Pons (tissue), 1 donor: ENCODE measurements at regions not wholly inside any gene's neighbourhood (a gene's known extent, or its start where the extent isn't known, plus 50 kb on each side); places are given as distances from the start of the nearest gene placed in this dataset.
"Not testable (repeated sequence)": the region's sequence is repeated elsewhere in the genome, so short reads cannot be mapped to it uniquely, and the experiment has no call there.

Source experiments
- DNase-seq: peaks from one replicate; pipeline ENCODE4 v3.0.0-alpha.2; 2016; ENCODE audit warnings: low spot score

DNA sequence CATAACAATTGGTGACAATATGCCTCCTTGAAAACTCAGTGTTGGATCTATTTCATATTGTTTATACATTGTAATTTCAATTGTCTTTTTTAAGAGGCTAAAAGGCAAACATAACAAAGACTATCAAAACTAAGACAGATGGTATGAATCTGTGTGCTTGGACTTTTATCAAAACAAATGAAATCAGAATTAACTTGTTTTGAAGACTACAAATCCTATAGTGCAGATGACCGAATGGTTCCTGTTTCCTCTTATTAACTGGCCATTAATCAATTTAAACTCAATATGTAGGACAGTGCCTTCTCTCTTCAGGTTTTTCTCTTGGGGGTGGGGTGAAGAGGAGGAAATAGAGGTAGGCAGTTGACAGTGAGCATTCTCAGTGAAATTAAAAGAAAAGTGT is 366.9 kb upstream of the GRAMD2B start:
- DNase-seq, result no peak

DNA sequence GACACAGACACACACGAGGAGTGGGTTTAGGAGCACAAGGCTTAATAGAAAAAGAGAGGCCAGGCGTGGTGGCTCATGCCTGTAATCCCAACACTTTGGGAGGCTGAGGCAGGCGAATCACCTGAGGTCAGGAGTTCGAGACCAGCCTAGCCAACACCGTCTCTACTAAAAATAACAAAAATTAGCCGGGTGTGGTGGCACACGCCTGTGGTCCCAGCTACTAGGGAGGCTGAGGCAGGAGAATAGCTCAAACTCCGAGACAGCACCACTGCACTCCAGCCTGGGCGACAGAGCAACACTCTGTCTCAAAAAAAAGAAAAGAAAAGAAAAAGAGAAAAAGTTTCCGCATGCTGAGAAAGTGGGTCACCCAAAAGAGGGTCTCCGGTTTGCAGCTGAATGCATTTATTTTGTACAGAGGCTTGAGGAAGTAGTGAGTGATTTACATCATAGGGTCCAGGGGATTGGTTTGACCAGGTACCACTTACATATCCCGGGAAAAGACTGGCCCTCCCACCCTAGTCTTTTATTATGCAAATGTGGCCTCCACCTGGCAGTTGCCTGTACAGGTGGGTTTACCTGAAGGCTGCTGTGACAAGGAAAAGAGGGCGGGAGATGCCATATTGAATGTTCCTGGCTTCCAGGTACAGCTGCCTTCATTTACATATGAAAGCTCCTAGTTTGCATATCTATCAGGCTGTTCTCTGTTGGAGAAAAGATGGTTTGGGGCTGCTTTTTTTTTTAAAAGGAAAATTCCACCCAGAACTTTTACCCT is 366.2 kb upstream of the GRAMD2B start:
- DNase-seq, result no peak

DNA sequence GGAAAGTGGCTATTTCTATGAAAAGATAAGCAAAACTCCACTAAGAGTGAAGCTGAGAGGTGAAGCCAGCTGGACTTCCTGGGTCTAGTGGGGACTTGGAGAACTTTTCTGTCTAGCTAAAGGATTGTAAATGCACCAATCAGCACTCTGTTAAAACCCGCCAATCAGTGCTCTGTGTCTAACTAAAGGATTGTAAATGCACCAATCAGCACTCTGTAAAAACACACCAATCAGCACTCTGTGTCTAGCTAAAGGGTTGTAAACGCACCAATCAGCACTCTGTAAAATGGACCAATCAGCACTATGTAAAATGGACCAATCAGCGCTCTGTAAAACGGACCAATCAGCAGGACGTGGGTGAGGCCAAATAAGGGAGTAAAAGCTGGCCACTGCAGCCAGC is 364.8 kb upstream of the GRAMD2B start:
- not testable (repeated sequence) for DNase-seq

DNA sequence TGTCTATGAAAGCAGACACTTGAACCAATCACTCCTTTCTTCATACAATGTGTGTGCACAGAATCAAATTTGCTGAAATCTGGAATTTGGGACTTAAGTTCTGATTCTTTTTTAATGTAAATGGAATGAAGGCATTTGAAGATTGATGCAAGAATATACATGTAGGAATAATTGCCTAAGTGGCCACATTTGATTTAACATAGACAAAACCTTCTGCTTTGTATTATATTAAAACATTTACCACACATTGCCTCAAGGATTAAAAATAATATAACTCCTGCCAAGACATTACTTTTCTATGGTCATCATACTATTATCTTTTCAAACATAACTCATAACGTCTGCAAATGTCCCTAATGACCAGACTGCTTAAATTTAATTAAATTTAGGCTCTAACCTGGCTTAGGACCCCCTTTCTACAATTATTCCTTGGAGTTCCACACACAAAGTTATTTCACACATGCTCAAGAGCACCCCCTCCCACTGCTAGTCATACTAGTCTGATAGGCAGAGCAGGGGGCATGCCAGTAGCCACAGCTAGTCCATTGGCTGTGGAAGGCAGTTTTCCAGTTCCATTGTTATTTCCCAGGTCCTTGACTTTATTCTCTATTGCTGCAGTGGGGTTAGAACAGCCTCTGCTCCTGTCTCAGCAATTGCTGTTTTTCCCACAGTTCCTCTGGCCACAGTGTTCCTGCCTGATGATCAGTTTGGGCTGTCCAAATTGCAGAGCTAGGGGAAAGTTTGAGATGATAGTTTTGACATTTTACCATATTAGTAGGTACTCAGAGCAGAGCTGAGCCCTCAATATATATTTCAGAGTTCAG is 360.6 kb upstream of the GRAMD2B start:
- DNase-seq, result no peak

- no peak for DNase-seq
Measured at GRCh38 chr5:126065061-126065460, 358.1 kb upstream of the GRAMD2B start.

DNA sequence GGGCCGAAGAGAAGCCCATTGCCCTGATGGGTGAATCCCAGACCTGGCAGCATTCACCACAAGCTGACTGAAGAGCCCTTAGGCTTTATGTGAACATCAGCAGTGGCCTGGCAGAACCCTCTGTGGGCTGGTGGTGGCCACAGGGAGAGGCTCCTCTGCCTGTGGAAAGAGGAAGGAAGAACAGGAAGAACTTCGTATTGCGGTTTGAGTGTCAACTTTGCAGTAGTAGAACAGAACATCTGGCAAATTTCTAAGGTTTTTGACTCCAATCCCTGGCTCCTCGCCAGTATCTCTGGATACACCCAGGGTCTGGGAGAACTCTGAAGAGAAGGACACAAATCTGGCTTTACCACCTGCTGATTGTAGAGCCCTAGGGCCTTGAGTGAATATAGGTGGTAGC is 356.4 kb upstream of the GRAMD2B start:
- DNase-seq, result no peak

- no peak for DNase-seq
Measured at GRCh38 chr5:126067404-126067803, 355.8 kb upstream of the GRAMD2B start.

GRCh38 chr5:126069329-126069728 is 353.9 kb upstream of the GRAMD2B start:
- DNase-seq, result no peak

GRCh38 chr5:126070481-126070880 is 352.7 kb upstream of the GRAMD2B start:
- no peak for DNase-seq

DNA sequence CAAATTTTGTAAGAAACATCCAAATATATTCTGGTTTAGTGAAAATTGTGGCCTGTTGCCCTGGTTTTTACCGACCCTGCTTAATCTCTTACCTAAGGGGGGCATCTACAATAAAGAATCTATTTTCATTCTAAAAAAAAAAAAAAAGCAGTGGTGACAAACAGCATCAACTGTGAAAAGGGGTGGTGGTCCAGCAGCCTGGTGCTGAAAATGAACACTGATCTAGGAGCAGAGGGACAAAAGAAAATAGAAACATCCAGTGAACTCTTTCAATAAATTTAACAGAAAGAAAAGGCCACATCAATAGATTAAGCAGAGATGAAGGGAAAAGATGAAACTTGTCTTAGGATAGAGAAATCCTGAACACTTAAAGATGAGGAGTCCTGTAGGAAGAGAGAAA is 348.7 kb upstream of the GRAMD2B start:
- DNase-seq, result no peak

- no peak for DNase-seq
Measured at GRCh38 chr5:126079266-126079665, 343.9 kb upstream of the GRAMD2B start.

GRCh38 chr5:126081209-126081608 is 342.0 kb upstream of the GRAMD2B start:
- DNase-seq, result no peak

GRCh38 chr5:126093041-126093440 is 330.2 kb upstream of the GRAMD2B start:
- no peak for DNase-seq

GRCh38 chr5:126093718-126094117 is 329.5 kb upstream of the GRAMD2B start:
- DNase-seq, result no peak

DNA sequence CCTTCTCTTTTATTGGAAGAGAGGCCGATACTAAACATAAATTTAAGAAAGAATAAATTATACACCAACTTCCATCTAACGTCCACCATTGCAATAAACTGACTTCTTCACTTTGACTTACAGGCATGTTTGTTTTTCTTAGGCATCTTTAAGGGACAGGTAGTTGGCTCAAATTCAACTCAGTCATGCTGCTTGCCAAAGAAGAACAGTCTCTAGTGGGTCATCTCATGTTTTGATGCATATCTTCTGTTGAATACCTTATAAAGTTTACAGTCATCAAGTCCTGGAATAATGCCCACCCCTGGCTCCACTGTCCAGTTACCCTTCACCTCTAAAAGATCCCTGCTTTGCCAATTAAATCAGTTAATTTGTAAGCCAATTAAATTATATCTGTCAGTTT is 328.2 kb upstream of the GRAMD2B start:
- no peak for DNase-seq

DNA sequence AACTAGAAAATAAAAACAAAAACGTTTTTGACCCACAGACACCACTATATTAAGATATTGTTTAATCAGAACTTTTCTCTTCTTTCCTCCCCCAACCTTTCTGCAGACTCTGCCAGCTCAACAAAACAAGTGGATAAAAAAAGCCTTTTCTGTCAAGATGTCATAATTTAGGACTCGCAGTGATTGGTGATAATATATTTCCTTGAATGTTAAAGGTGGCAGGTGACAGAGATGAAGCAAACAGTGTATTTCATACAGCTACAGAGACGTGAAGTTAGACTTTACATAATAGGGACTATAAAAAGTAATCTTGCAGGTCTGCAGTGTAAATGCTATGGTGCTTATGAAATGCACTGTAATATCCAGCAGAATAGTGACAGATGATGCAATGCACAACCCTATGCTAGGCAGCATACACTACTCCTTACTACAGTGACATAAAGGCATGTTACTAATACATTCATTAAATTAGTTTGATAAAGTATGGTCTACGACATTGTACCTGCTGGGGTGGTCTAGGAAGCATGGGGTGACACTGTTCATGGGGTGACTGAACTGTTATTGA is 326.7 kb upstream of the GRAMD2B start:
- no peak for DNase-seq

DNA sequence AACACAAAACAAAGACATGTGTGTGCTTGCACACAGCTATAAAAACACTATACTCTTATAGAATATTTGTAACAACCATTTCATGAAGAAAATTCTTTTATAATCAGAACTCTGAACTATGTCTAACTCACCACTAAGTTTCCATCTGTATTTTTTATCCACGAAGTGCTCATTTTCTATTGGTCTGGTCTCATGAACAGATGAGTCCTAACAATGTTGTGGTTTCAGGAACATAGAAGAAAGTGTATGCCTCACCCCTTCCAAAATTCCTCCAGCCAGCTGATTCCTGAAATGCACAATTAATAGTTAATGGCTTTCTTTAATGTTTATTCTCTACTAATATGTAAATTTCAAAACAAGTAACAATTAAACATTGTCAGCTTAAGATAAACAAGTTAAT is 325.3 kb upstream of the GRAMD2B start:
- no peak for DNase-seq

GRCh38 chr5:126098330-126099017 is 324.7 kb upstream of the GRAMD2B start:
- peak; percentile 11 for DNase-seq

GRCh38 chr5:126099077-126099476 is 324.1 kb upstream of the GRAMD2B start:
- no peak for DNase-seq

- DNase-seq, result no peak
Measured at GRCh38 chr5:126100767-126101166, 322.4 kb upstream of the GRAMD2B start.

- no peak for DNase-seq
Measured at GRCh38 chr5:126101901-126102300, 321.3 kb upstream of the GRAMD2B start.

DNA sequence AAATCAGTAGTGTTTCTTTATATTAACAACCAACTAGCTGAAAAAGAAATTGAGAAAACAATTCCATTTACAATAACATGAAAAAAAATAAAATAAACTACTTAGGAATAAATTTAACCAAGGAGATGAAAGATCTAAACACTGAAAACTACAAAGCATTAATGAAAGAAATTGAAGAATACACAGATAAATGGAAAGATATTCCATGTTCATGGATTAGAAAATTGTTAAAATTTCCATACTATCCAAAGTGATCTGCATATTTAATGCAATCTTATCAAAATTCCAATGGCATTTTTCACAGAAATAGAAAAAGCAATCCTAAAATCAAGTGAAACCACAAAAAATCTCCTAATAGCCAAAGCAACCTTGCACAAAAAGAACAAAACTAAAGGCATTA is 320.2 kb upstream of the GRAMD2B start:
- DNase-seq, result no peak

- no peak for DNase-seq
Measured at GRCh38 chr5:126103868-126104267, 319.3 kb upstream of the GRAMD2B start.
